GM23338 (cell line): ENCODE measurements at regions not wholly inside any gene's neighbourhood (a gene's known extent, or its start where the extent isn't known, plus 50 kb on each side); places are given as distances from the start of the nearest gene placed in this dataset.

Source experiments
- ATAC-seq: fragments of 200-7000 bp; cut with Tn5 transposase; 3 replicates; pipeline ENCODE4 v1.9.1; 2020
- DNase-seq: peaks from one replicate; pipeline ENCODE4 v3.0.0-alpha.2; 2015; ENCODE audit warnings: low spot score
- H2AFZ ChIP-seq: fragments of 200-600 bp; sonication (generic); 2 replicates; pipeline ENCODE4 v1.8.0; 2016; ENCODE audit warnings: antibody characterized with exemption, mild to moderate bottlenecking, moderate library complexity
- H3F3A ChIP-seq: fragments of 200-600 bp; sonication (generic); replicated peaks from 2 replicates; pipeline ENCODE4 v1.8.0; 2017; ENCODE audit warnings: antibody characterized with exemption, mixed run types, low read depth
- H3K27ac ChIP-seq: fragments of 200-600 bp; sonication (generic); 2 replicates; pipeline ENCODE4 v1.6.1; 2016; ENCODE audit warnings: low read depth
- H3K27me3 ChIP-seq: fragments of 200-600 bp; sonication (generic); 2 replicates; pipeline ENCODE4 v1.8.0; 2016; ENCODE audit warnings: mild to moderate bottlenecking, mixed run types, moderate library complexity; ENCODE audit not compliant: insufficient read depth
- H3K36me3 ChIP-seq: fragments of 200-600 bp; sonication (generic); 2 replicates; pipeline ENCODE4 v1.8.0; 2016; ENCODE audit warnings: mild to moderate bottlenecking; ENCODE audit not compliant: insufficient read depth
- H3K4me1 ChIP-seq: fragments of 200-600 bp; sonication (generic); 2 replicates; pipeline ENCODE4 v1.8.0; 2016; ENCODE audit warnings: mild to moderate bottlenecking, moderate library complexity; ENCODE audit not compliant: insufficient read depth
- H3K4me2 ChIP-seq: fragments of 200-600 bp; sonication (generic); 2 replicates; pipeline ENCODE4 v1.7.1; 2017; ENCODE audit warnings: mixed run types
- H3K4me3 ChIP-seq: fragments of 200-600 bp; sonication (generic); 2 replicates; pipeline ENCODE4 v1.6.1; 2016; ENCODE audit warnings: mixed run types
- H3K79me2 ChIP-seq: fragments of 200-600 bp; sonication (generic); replicated peaks from 2 replicates; pipeline ENCODE4 v1.8.0; 2017; ENCODE audit warnings: mild to moderate bottlenecking; ENCODE audit not compliant: insufficient read depth
- H3K9me2 ChIP-seq: fragments of 200-600 bp; sonication (generic); 2 replicates; pipeline ENCODE4 v1.8.0; 2017; ENCODE audit not compliant: insufficient read depth
- H4K20me1 ChIP-seq: fragments of 200-600 bp; sonication (generic); replicated peaks from 2 replicates; pipeline ENCODE4 v1.8.0; 2017; ENCODE audit warnings: mild to moderate bottlenecking; ENCODE audit not compliant: insufficient read depth
- H3K27ac Mint-ChIP-seq: 2 replicates; pipeline ENCODE4 v1.8.0; 2020; ENCODE audit warnings: inconsistent platforms, mild to moderate bottlenecking, moderate library complexity, mixed read lengths
- H3K27me3 Mint-ChIP-seq: 3 replicates; pipeline ENCODE4 v1.8.0; 2022; ENCODE audit warnings: low read depth, mild to moderate bottlenecking, moderate library complexity, mixed read lengths, inconsistent platforms; ENCODE audit not compliant: insufficient read depth, poor library complexity
- H3K36me3 Mint-ChIP-seq: 3 replicates; pipeline ENCODE4 v1.8.0; 2021; ENCODE audit warnings: low read depth, mild to moderate bottlenecking, inconsistent platforms, moderate library complexity, mixed read lengths
- H3K4me1 Mint-ChIP-seq: 3 replicates; pipeline ENCODE4 v1.8.0; 2020; ENCODE audit warnings: mild to moderate bottlenecking, inconsistent platforms, mixed read lengths
- H3K4me3 Mint-ChIP-seq: 3 replicates; pipeline ENCODE4 v1.8.0; 2021; ENCODE audit warnings: moderate library complexity, mild to moderate bottlenecking, inconsistent platforms, mixed read lengths
- H3K9me3 Mint-ChIP-seq: 3 replicates; pipeline ENCODE4 v1.8.0; 2020; ENCODE audit warnings: moderate library complexity, mild to moderate bottlenecking, inconsistent platforms, mixed read lengths
- CTCF ChIP-seq, 2 experiments: fragments of 200-600 bp in 1 of 2; sonication (generic) in 1 of 2; conservative IDR thresholded peaks; 2 replicates each; pipeline versions ENCODE4 v1.5.1 to v1.6.1; 2016 to 2017; ENCODE audit warnings: antibody characterized with exemption in 2 of 2, low read depth in 2 of 2, mild to moderate bottlenecking in 2 of 2, moderate library complexity in 1 of 2
- ETS1 ChIP-seq: IDR thresholded peaks from 2 replicates; pipeline ENCODE4 v1.6.1; 2016; ENCODE audit warnings: antibody characterized with exemption
- EZH2phosphoT487 ChIP-seq: fragments of 200-600 bp; sonication (generic); IDR thresholded peaks from one replicate; pipeline ENCODE4 v1.8.1; 2018; ENCODE audit warnings: antibody characterized with exemption; ENCODE audit not compliant: unreplicated experiment
- JUNB ChIP-seq: IDR thresholded peaks from one replicate; pipeline ENCODE4 v1.6.1; 2016; ENCODE audit warnings: antibody characterized with exemption; ENCODE audit not compliant: unreplicated experiment
- NANOG ChIP-seq: IDR thresholded peaks from 2 replicates; pipeline ENCODE4 v1.6.1; 2016; ENCODE audit warnings: antibody characterized with exemption, borderline replicate concordance
- POLR2AphosphoS5 ChIP-seq: IDR thresholded peaks from 2 replicates; pipeline ENCODE4 v1.6.1; 2016; ENCODE audit warnings: antibody characterized with exemption, low read depth
- ZNF114 ChIP-seq: fragments of 250-450 bp; sonication (Bioruptor Pico); IDR thresholded peaks from 2 replicates; pipeline ENCODE4 v1.5.0; 2020; ENCODE audit warnings: mild to moderate bottlenecking, moderate library complexity
- ZNF331 ChIP-seq: fragments of 250-450 bp; sonication (Bioruptor Pico); IDR thresholded peaks from 2 replicates; pipeline ENCODE4 v1.5.0; 2020; ENCODE audit warnings: low read depth, mild to moderate bottlenecking, moderate library complexity
- ZNF462 ChIP-seq: fragments of 250-450 bp; sonication (Bioruptor Pico); IDR thresholded peaks from 2 replicates; pipeline ENCODE4 v1.5.0; 2020; ENCODE audit warnings: mild to moderate bottlenecking, moderate library complexity

- TF ChIP-seq ZNF462 (CRISPR knock-in tag), result no peak
- TF ChIP-seq ZNF331 (CRISPR knock-in tag), result no peak
- no peak for TF ChIP-seq ETS1
- TF ChIP-seq POLR2AphosphoS5, result no peak
- no peak for TF ChIP-seq CTCF (conservative IDR thresholded peaks at IDR 0.05; ENCODE audit: low read depth in 2 of 2)
- no peak for TF ChIP-seq ZNF114 (CRISPR knock-in tag)
Observed at GRCh38 chr2:23269747-23270146, 115.2 kb upstream of the KLHL29 start (continued).

GRCh38 chr2:23270810-23271209 lies 114.2 kb upstream of the KLHL29 start:
- DNase-seq (no peak), ATAC-seq (no peak)
- Mint-ChIP-seq H3K9me3 (no peaks in the 10 kb centered on the region), H3K4me1 (peaks cover 8% of the 10 kb centered on the region; the same call in 2 of the 3 replicates), H3K36me3 (no peaks in the 10 kb centered on the region), H3K27me3 (no peaks in the 10 kb centered on the region), H3K27ac (no peak overlapping the region), H3K4me3 (no peak overlapping the region)
- H3K4me2 ChIP-seq, result no peak overlapping the region
- no peak overlapping the region for H3K4me3 ChIP-seq
- no peaks in the 10 kb centered on the region for H3F3A ChIP-seq
- no peak overlapping the region for H3K27ac ChIP-seq
- H3K79me2 ChIP-seq, result no peaks in the 10 kb centered on the region
- no peak for TF ChIP-seq JUNB
- no peak for TF ChIP-seq NANOG
- no peak for TF ChIP-seq ZNF114 (CRISPR knock-in tag)
- TF ChIP-seq ZNF331 (CRISPR knock-in tag), result no peak
- no peak for TF ChIP-seq EZH2phosphoT487
- H2AFZ ChIP-seq, result no peak overlapping the region
- H3K4me1 ChIP-seq, result no peaks in the 10 kb centered on the region
- peaks cover 7% of the 10 kb centered on the region for H3K9me2 ChIP-seq
- no peaks in the 10 kb centered on the region for H3K36me3 ChIP-seq
- H4K20me1 ChIP-seq, result no peaks in the 10 kb centered on the region
- no peaks in the 10 kb centered on the region for H3K27me3 ChIP-seq
